Mesenchymal stem cell (in vitro differentiated cells and primary cell): ENCODE measurements at regions not wholly inside any gene's neighbourhood (a gene's known extent, or its start where the extent isn't known, plus 50 kb on each side); places are given as distances from the start of the nearest gene placed in this dataset.

ENCODE experiments used
- DNase-seq: peaks from one replicate; pipeline ENCODE4 v3.0.0-alpha.2; 2013
- H2AFZ ChIP-seq: one replicate; pipeline ENCODE4 v1.6.1; 2013; ENCODE audit warnings: low read depth, mild to moderate bottlenecking, control low read depth, inconsistent platforms, low read length, moderate library complexity
- H2AK5ac ChIP-seq: 2 replicates; pipeline ENCODE4 v1.6.1; 2013; ENCODE audit warnings: low read length, moderate library complexity, mild to moderate bottlenecking, inconsistent platforms; ENCODE audit not compliant: severe bottlenecking
- H2BK120ac ChIP-seq: one replicate; pipeline ENCODE4 v1.6.1; 2013; ENCODE audit warnings: low read depth, mild to moderate bottlenecking, inconsistent platforms, low read length, moderate library complexity
- H2BK12ac ChIP-seq, 2 experiments: one replicate each; pipeline ENCODE4 v1.6.1; 2013; ENCODE audit warnings: inconsistent platforms in 2 of 2, low read length in 2 of 2, mild to moderate bottlenecking in 2 of 2, moderate library complexity in 2 of 2, control low read depth in 1 of 2
- H2BK15ac ChIP-seq: one replicate; pipeline ENCODE4 v1.6.1; 2013; ENCODE audit warnings: mild to moderate bottlenecking, low read depth, inconsistent platforms; ENCODE audit not compliant: poor library complexity, severe bottlenecking
- H2BK5ac ChIP-seq: 2 replicates; pipeline ENCODE4 v1.6.1; 2013; ENCODE audit warnings: low read depth, mild to moderate bottlenecking, low read length, control low read depth, inconsistent platforms; ENCODE audit not compliant: poor library complexity, severe bottlenecking
- H3K14ac ChIP-seq, 2 experiments: one replicate each; pipeline ENCODE4 v1.6.1; 2013; ENCODE audit warnings: inconsistent platforms in 2 of 2, low read length in 2 of 2, control low read depth in 1 of 2, mild to moderate bottlenecking in 1 of 2, moderate library complexity in 1 of 2
- H3K18ac ChIP-seq, 2 experiments: one replicate each; pipeline ENCODE4 v1.6.1; 2013; ENCODE audit warnings: inconsistent platforms in 2 of 2, low read length in 2 of 2, control low read depth in 1 of 2, low read depth in 1 of 2, mild to moderate bottlenecking in 1 of 2
- H3K23ac ChIP-seq, 2 experiments: one replicate each; pipeline ENCODE4 v1.6.1; 2013; ENCODE audit warnings: inconsistent platforms in 2 of 2, low read length in 2 of 2, mild to moderate bottlenecking in 2 of 2, moderate library complexity in 2 of 2, control low read depth in 1 of 2
- H3K27ac ChIP-seq: 2 replicates; pipeline ENCODE4 v1.5.1; 2013; ENCODE audit warnings: mild to moderate bottlenecking, moderate library complexity, low read length, control low read depth, inconsistent platforms; ENCODE audit not compliant: poor library complexity, severe bottlenecking
- H3K27me3 ChIP-seq, 2 experiments: 2 replicates each; pipeline versions ENCODE4 v1.6.1 to v1.7.0; 2013; ENCODE audit warnings: low read length in 2 of 2, mild to moderate bottlenecking in 2 of 2, moderate library complexity in 2 of 2, control low read depth in 1 of 2, inconsistent platforms in 1 of 2; ENCODE audit not compliant: control insufficient read depth in 1 of 2, insufficient read depth in 1 of 2
- H3K36me3 ChIP-seq, 2 experiments: 2 replicates each; pipeline versions ENCODE4 v1.6.1 to v1.7.0; 2013; ENCODE audit warnings: low read length in 2 of 2, control low read depth in 1 of 2, inconsistent platforms in 1 of 2, low read depth in 1 of 2, mild to moderate bottlenecking in 1 of 2; ENCODE audit not compliant: insufficient read depth in 2 of 2, control insufficient read depth in 1 of 2
- H3K4ac ChIP-seq, 2 experiments: one replicate each; pipeline ENCODE4 v1.6.1; 2013; ENCODE audit warnings: inconsistent platforms in 2 of 2, low read length in 2 of 2, mild to moderate bottlenecking in 2 of 2, moderate library complexity in 2 of 2, control low read depth in 1 of 2, low read depth in 1 of 2
- H3K4me1 ChIP-seq: 2 replicates; pipeline ENCODE4 v1.6.1; 2013; ENCODE audit warnings: low read depth, low read length, control low read depth; ENCODE audit not compliant: control insufficient read depth, insufficient read depth
- H3K4me2 ChIP-seq: 2 replicates; pipeline ENCODE4 v1.6.1; 2013; ENCODE audit warnings: low read length, mild to moderate bottlenecking, inconsistent platforms; ENCODE audit not compliant: poor library complexity, severe bottlenecking
- H3K4me3 ChIP-seq, 2 experiments: 2 replicates each; pipeline versions ENCODE4 v1.5.1 to v1.7.0; 2013; ENCODE audit warnings: low read length in 2 of 2, mild to moderate bottlenecking in 2 of 2, control low read depth in 1 of 2, low read depth in 1 of 2; ENCODE audit not compliant: insufficient read depth in 1 of 2
- H3K79me1 ChIP-seq: replicated peaks from 2 replicates; pipeline ENCODE4 v1.6.1; 2013; ENCODE audit warnings: mild to moderate bottlenecking, control low read depth, low read length, inconsistent platforms; ENCODE audit not compliant: poor library complexity, severe bottlenecking
- H3K9ac ChIP-seq: 2 replicates; pipeline ENCODE4 v1.7.0; 2013; ENCODE audit warnings: mild to moderate bottlenecking, low read length, moderate library complexity
- H3K9me3 ChIP-seq: 2 replicates; pipeline ENCODE4 v1.7.0; 2013; ENCODE audit warnings: mild to moderate bottlenecking, low read length; ENCODE audit not compliant: control insufficient read depth
- H4K8ac ChIP-seq: one replicate; pipeline ENCODE4 v1.6.1; 2013; ENCODE audit warnings: inconsistent platforms, mild to moderate bottlenecking, low read length, moderate library complexity
- H4K91ac ChIP-seq: one replicate; pipeline ENCODE4 v1.6.1; 2013; ENCODE audit warnings: mild to moderate bottlenecking, low read length, inconsistent platforms
- WGBS: methylation state at CpG from one replicate; pipeline ENCODE4 v1.1.7; 2013; ENCODE audit warnings: mixed read lengths; 5-methylcytosine and 5-hydroxymethylcytosine counted together

- no peak overlapping the region for H2BK5ac ChIP-seq
- H3K23ac ChIP-seq: no peak overlapping the region
- no peak overlapping the region for H3K27ac ChIP-seq
- H3K4ac ChIP-seq: no peak overlapping the region
- H3K14ac ChIP-seq: no peak overlapping the region
- no peak overlapping the region for H2AK5ac ChIP-seq
- no peak overlapping the region for H2BK12ac ChIP-seq
- peaks cover 71% of the 10 kb centered on the region for H3K9me3 ChIP-seq
- H3K4me1 ChIP-seq: no peaks in the 10 kb centered on the region
- no peak for DNase-seq
- no peak overlapping the region for H2BK15ac ChIP-seq
- H3K4me3 ChIP-seq: no peak overlapping the region
- no peak overlapping the region for H3K9ac ChIP-seq
- no peak overlapping the region for H2BK120ac ChIP-seq
- no peaks in the 10 kb centered on the region for H3K36me3 ChIP-seq
- H2AFZ ChIP-seq: no peak overlapping the region
- no peak overlapping the region for H3K4me2 ChIP-seq
- WGBS: 43% methylated on average over 2 of the region's 3 CpGs
- no peak overlapping the region for H3K18ac ChIP-seq
- no peaks in the 10 kb centered on the region for H3K79me1 ChIP-seq
- no peak overlapping the region for H4K91ac ChIP-seq
- H4K8ac ChIP-seq: no peak overlapping the region
- H3K27me3 ChIP-seq: no peaks in the 10 kb centered on the region
Observed at GRCh38 chr12:31850268-31850667, 108.9 kb upstream of the RESF1 start.

DNA sequence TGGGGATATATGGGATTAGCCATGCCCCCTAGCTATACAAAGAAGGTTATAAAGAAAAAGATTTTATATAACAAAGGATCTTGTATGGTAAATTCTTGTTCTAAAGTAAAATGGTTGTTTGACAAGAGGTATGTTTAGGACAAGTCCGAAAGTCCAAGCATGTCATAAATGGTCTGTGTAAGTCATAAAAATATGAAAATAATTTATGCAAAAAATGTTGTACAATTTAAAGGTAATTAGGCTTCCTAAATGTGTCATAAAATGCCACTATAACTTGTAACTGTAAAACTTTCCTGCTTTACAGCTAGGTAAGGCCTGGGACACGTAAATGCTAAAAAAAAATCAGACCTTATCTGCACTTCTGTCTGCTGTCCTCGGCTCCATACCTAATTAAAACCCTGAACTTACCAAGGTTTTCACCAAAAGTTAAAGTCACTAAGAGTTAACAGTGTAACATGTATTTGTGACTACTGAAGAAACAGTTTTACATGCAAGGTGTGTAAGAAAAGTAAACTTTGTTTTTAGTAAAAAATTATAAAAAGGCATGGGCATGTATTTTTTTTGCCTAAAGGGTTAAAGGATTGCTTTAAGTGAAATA is 110.0 kb upstream of the RESF1 start:
- H3K4me2 ChIP-seq: no peak overlapping the region
- no peak overlapping the region for H2AK5ac ChIP-seq
- H4K91ac ChIP-seq: no peak overlapping the region

GRCh38 chr12:31846405-31846804 is 112.8 kb upstream of the RESF1 start:
- Histone ChIP-seq H2AK5ac (no peak overlapping the region), H3K14ac (no peak overlapping the region), H3K36me3 (no peaks in the 10 kb centered on the region), H3K4me1 (no peaks in the 10 kb centered on the region), H3K79me1 (no peaks in the 10 kb centered on the region), H4K8ac (no peak overlapping the region), H3K18ac (no peak overlapping the region), H3K9me3 (peaks cover 60% of the 10 kb centered on the region), H3K4me2 (no peak overlapping the region), H2BK5ac (no peak overlapping the region), H3K27ac (no peak overlapping the region), H2BK12ac (no peak overlapping the region), H3K9ac (no peak overlapping the region), H3K23ac (no peak overlapping the region), H3K27me3 (no peaks in the 10 kb centered on the region), H3K4ac (no peak overlapping the region), H2BK15ac (no peak overlapping the region), H4K91ac (no peak overlapping the region), H2AFZ (no peak overlapping the region), H2BK120ac (no peak overlapping the region), H3K4me3 (no peak overlapping the region)
- DNase-seq: no peak

More for the DNA sequence above, 110.0 kb upstream of the RESF1 start:
- Histone ChIP-seq H3K9me3 (peaks cover 73% of the 10 kb centered on the region), H2BK5ac (no peak overlapping the region), H3K9ac (no peak overlapping the region), H3K4ac (no peak overlapping the region), H4K8ac (no peak overlapping the region), H2AFZ (no peak overlapping the region), H3K4me1 (no peaks in the 10 kb centered on the region), H2BK15ac (no peak overlapping the region), H2BK12ac (no peak overlapping the region), H3K23ac (no peak overlapping the region), H3K27me3 (no peaks in the 10 kb centered on the region), H3K27ac (no peak overlapping the region), H2BK120ac (no peak overlapping the region), H3K4me3 (peak overlapping the region in 1 of 2 experiments; percentile 51), H3K18ac (no peak overlapping the region), H3K79me1 (no peaks in the 10 kb centered on the region), H3K36me3 (no peaks in the 10 kb centered on the region), H3K14ac (no peak overlapping the region)
- WGBS: 55% methylated on average over 3 of the region's 3 CpGs
- peak; percentile 26 for DNase-seq

DNA sequence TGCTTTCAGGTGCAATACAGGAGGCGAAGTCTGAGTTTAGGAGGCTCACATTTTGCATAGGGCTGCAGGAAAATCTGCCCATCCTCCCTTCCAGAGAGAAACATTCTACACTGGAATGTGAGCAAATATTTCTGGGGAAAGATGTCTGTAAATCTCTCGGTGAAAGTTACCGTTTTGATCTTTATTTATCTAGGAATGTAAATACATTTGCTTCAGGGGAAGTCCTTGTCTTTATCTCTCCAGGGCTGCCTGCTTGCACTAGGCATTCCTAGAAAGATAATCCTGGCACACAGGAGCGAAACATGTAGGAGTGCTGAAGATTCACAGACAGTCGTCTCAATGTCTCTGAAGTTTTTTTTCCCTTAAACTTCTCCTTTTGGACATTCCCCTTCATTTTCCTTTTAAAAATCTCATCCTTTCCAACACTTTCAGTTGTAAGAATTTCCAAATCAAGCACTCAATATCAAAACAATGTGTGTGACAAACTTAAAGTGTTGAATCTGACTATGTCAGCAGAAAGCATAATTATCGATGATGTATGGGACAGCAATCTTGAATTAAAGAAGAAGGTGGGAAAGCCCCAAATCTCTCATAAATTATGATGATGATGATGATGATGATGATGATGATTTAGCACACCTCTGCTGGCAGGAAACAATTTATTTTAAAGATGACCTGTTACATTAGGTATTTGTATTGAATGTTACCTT is 113.4 kb upstream of the RESF1 start:
- H3K4me3 ChIP-seq: no peak overlapping the region
- DNase-seq: no peak
- H4K91ac ChIP-seq: no peak overlapping the region
- H2BK5ac ChIP-seq: no peak overlapping the region
- H3K27me3 ChIP-seq: no peaks in the 10 kb centered on the region
- no peak overlapping the region for H2AK5ac ChIP-seq
- H4K8ac ChIP-seq: no peak overlapping the region
- H3K79me1 ChIP-seq: no peaks in the 10 kb centered on the region
- H3K27ac ChIP-seq: no peak overlapping the region
- no peak overlapping the region for H3K9ac ChIP-seq
- no peak overlapping the region for H2AFZ ChIP-seq
- 78% methylated on average over 5 of the region's 6 CpGs for WGBS
- no peak overlapping the region for H3K14ac ChIP-seq
- no peak overlapping the region for H3K23ac ChIP-seq
- H2BK12ac ChIP-seq: no peak overlapping the region
- H3K36me3 ChIP-seq: no peaks in the 10 kb centered on the region
- H3K4me1 ChIP-seq: no peaks in the 10 kb centered on the region
- H2BK15ac ChIP-seq: no peak overlapping the region
- H2BK120ac ChIP-seq: no peak overlapping the region
- no peak overlapping the region for H3K4ac ChIP-seq
- no peak overlapping the region for H3K4me2 ChIP-seq
- peaks cover 54% of the 10 kb centered on the region for H3K9me3 ChIP-seq
- no peak overlapping the region for H3K18ac ChIP-seq
